NT2/D1 (cell line): ENCODE measurements at regions not wholly inside any gene's neighbourhood (a gene's known extent, or its start where the extent isn't known, plus 50 kb on each side); places are given as distances from the start of the nearest gene placed in this dataset.

Experiments used
- SUZ12 ChIP-seq: IDR thresholded peaks from 2 replicates; pipeline ENCODE4 v1.6.1; 2011; ENCODE audit not compliant: insufficient read length, insufficient read depth; ENCODE audit errors: extremely low read depth
- YY1 ChIP-seq: IDR thresholded peaks from 2 replicates; pipeline ENCODE4 v1.6.1; 2011; ENCODE audit not compliant: insufficient read length, insufficient read depth
- ZNF274 ChIP-seq: IDR thresholded peaks from 2 replicates; pipeline ENCODE4 v1.6.1; 2011; ENCODE audit warnings: mild to moderate bottlenecking, low read depth, low read length

- no peak for TF ChIP-seq YY1
- no peak for TF ChIP-seq SUZ12
- no peak for TF ChIP-seq ZNF274
Measured at GRCh38 chr3:88955274-88955673, 152.1 kb upstream of the EPHA3 start.
